Stimulated activated naive CD8-positive, alpha-beta T cell treated with anti-CD3 and anti-CD28 coated beads, Interleukin-15, amount 100 ng/mL, for 72 hours (primary cell): ENCODE measurements at regions not wholly inside any gene's neighbourhood (a gene's known extent, or its start where the extent isn't known, plus 50 kb on each side); places are given as distances from the start of the nearest gene placed in this dataset.

Experiments used
- ATAC-seq: fragments of 150-1000 bp; cut with Tn5 transposase; 2 replicates; pipeline ENCODE4 v1.10.0; 2021; ENCODE audit warnings: mild to moderate bottlenecking, moderate library complexity
- DNase-seq, 2 donors: peaks; one replicate each; pipeline ENCODE4 v3.0.0; 2021 to 2022
- H3K27ac Mint-ChIP-seq, 2 donors: one replicate each; pipeline ENCODE4 v1.8.0; 2022; ENCODE audit warnings: mild to moderate bottlenecking in 2 of 2, mixed read lengths in 2 of 2, moderate library complexity in 2 of 2
- H3K27me3 Mint-ChIP-seq: one replicate; pipeline ENCODE4 v1.8.0; 2022; ENCODE audit warnings: mixed read lengths
- H3K4me1 Mint-ChIP-seq: one replicate; pipeline ENCODE4 v1.8.0; 2022; ENCODE audit warnings: mild to moderate bottlenecking, mixed read lengths
- H3K4me3 Mint-ChIP-seq, 2 donors: one replicate each; pipeline ENCODE4 v1.8.0; 2022; ENCODE audit warnings: mild to moderate bottlenecking in 2 of 2, mixed read lengths in 2 of 2, moderate library complexity in 1 of 2
- H3K9me3 Mint-ChIP-seq, 2 donors: one replicate each; pipeline ENCODE4 v1.8.0; 2022; ENCODE audit warnings: mixed read lengths in 2 of 2

DNA sequence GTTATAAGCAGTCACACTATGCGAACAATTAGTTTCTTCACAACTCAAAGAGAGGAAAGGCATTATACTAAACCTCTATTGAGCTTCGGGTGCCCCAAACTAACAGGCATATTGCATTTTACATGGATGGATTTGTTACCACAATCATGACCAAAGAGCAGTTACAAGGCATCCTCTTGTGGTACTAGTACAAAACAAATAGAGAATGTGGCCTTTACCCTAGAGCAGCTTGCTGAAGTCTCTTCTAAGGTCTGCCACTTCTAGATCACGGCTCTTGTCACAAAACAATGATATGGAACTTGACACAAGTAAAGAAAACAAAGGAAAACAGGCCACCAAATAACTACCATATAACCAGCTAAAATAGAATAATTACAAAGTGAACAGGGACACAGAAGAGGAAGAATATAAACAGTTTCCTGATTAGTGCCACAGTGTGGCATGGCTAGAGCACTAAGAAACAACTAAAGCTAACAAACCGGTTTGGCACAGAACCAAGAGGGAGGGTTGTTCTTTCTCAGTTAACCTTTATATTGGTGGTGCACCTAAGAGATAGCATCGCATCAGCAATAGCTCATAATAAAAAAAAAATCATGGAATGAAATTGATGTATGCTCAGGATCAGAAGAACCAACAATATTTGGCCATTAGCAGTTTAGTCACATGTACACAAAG is 209.7 kb upstream of the ATP2B1 start:
- no peaks in the 10 kb centered on the region for H3K9me3 Mint-ChIP-seq
- no peaks in the 10 kb centered on the region for H3K27me3 Mint-ChIP-seq
- ATAC-seq (no peak), DNase-seq (no peak)
- H3K4me3 Mint-ChIP-seq, result no peak overlapping the region
- H3K4me1 Mint-ChIP-seq, result peaks cover 6% of the 10 kb centered on the region
- H3K27ac Mint-ChIP-seq, result no peak overlapping the region

DNA sequence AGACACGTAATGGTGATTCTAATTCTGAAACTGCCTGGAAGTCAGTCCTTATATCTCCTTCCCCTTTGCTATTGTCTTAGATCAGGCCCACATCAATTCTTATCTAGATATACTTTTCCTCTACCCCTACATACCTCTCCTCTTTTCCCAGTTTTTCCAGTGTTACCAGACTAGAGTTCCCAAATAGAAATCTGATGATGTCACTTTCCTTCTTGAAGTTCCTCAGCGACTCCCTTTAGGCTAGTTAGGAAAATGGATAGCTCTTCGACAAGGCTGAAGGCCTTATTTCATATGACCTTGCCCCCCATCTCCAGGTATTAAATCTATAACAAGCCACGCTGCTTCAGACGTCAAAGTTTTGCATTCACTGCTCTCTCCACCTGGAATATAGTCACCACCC is 201.1 kb upstream of the ATP2B1 start:
- H3K4me1 Mint-ChIP-seq, result no peaks in the 10 kb centered on the region
- H3K27ac Mint-ChIP-seq, result peak overlapping the region in 1 of 2 donors; percentile 0
- no peak for ATAC-seq
- no peaks in the 10 kb centered on the region for H3K27me3 Mint-ChIP-seq
- no peaks in the 10 kb centered on the region for H3K9me3 Mint-ChIP-seq
- no peak overlapping the region for H3K4me3 Mint-ChIP-seq
- no peak for DNase-seq

DNA sequence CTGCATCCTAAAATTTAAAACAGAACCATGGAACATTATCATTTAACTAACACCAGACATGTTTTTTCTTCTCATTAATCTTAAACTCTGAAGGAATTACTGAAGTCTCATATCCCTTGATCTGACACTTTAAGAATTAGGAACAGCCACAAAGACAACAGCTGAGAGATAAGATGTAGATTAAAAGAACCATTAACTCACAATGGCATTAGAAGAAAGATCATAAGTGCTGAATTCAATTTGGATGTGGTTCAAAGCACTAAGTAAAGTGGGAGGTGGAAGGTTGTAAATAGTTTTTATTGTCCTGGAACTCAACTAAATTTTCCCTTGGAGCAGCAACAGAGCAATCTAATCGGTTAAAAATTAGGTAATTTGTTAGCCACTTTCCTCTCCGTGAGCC is 199.0 kb upstream of the ATP2B1 start:
- no peaks in the 10 kb centered on the region for H3K9me3 Mint-ChIP-seq
- DNase-seq (no peak), ATAC-seq (no peak)
- H3K4me3 Mint-ChIP-seq, result no peak overlapping the region
- H3K4me1 Mint-ChIP-seq, result no peaks in the 10 kb centered on the region
- H3K27me3 Mint-ChIP-seq, result no peaks in the 10 kb centered on the region
- H3K27ac Mint-ChIP-seq, result no peak overlapping the region

DNA sequence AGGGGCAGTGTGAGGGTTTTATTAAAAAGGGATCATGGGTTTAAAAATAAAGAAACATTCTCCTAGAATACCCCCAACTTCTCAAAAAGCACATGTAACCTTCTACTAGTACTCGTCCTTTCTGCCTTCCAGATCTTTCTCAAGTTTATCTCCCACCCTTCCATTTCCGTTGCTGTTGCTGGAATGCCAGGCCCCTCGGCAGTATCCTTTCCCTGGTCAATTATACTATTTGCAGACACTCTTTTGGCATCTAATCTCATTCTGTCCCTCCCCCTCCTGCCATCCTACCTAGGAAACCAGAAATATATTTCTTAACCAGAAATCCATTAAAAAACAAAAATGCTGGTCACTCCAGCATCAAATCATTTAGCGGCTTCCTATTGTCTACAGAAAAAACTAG is 198.2 kb upstream of the ATP2B1 start:
- DNase-seq (no peak), ATAC-seq (no peak)
- no peak overlapping the region for H3K4me3 Mint-ChIP-seq
- no peaks in the 10 kb centered on the region for H3K27me3 Mint-ChIP-seq
- H3K4me1 Mint-ChIP-seq, result no peaks in the 10 kb centered on the region
- H3K9me3 Mint-ChIP-seq, result no peaks in the 10 kb centered on the region
- H3K27ac Mint-ChIP-seq, result no peak overlapping the region

DNA sequence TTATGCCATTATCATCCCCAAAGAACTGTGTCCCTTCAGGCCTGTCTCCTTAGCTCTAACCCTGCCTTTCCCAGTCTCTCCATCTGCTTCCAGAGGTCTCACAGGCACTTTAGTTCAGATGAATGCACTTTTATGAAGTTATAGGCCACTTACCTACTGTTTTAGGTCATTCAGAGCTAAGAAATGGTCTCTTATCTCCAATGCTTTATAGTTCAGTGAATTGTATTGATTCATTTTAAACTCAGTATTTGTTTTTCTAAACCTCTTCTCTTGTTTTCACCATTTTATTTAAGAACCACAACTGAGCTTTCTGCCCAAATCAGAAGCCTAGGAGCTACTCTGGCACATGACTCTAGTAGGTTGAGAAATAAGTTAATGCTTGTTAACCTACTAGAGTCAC is 197.5 kb upstream of the ATP2B1 start:
- Mint-ChIP-seq H3K4me1 (no peaks in the 10 kb centered on the region), H3K27me3 (no peaks in the 10 kb centered on the region), H3K9me3 (peaks cover 0 to under 1% of the 10 kb centered on the region in 2 donors), H3K4me3 (no peak overlapping the region), H3K27ac (no peak overlapping the region)
- DNase-seq (no peak), ATAC-seq (no peak)

DNA sequence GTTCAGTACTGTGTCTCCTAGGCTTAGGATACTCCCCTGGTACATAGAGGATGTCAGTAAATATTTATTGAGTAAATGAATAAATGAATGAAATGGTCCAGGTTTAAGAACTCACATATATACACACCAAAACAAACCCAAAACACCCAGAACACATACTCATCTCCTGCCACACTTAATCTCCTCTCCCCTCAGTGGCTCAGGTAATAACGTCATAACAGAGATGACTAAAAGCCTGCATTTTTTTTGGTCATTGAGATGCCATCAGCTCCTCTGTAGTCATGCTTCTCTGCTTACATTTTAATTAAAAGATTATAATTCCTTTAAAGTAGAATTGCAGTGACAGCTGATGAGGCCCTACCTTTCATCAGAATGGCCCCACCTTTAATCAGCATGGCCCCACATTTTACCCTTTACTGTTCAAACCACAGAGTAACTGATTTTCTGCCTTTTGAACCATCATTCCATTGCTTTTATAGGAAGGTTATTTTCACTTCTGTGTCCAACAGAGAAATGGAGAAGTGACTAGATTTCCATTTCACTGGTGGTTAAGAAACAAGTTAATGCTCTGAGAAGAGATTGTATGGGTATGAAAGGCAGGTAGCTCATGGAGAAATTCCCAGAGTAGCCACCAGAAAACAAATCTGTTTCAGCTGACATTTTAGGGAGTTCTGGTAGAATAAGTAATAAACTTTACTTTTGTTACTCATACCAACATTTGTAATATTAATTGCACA is 193.4 kb upstream of the ATP2B1 start:
- H3K27ac Mint-ChIP-seq, result no peak overlapping the region

DNA sequence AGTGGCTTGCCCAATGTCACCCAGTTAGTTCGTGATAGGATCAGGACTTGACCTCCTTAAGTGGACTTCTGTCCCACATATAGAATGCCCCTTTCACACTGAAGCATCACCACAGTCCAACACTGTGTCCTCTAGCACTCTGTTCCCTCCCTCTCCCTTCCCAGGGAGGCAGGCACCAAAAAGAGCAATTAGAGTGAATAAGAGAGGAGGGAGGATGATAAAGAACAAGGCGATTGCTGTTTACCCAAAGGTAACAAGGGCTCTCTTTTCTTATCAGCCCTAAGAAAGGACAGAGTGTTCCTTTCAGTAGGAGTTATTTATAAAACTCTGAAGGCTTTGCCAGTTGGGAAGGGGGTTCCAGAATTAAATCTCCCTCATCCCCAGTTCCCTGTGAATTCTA is 192.7 kb upstream of the ATP2B1 start:
- peaks cover 0 to 7% of the 10 kb centered on the region in 2 donors for H3K9me3 Mint-ChIP-seq
- H3K4me3 Mint-ChIP-seq, result no peak overlapping the region
- H3K27ac Mint-ChIP-seq, result no peak overlapping the region
- H3K27me3 Mint-ChIP-seq, result no peaks in the 10 kb centered on the region
- DNase-seq (no peak), ATAC-seq (no peak)
- no peaks in the 10 kb centered on the region for H3K4me1 Mint-ChIP-seq

More for the DNA sequence above, 193.4 kb upstream of the ATP2B1 start:
- Mint-ChIP-seq H3K4me3 (no peak overlapping the region), H3K27me3 (no peaks in the 10 kb centered on the region), H3K9me3 (peaks cover 0 to 7% of the 10 kb centered on the region in 2 donors), H3K4me1 (no peaks in the 10 kb centered on the region)
- ATAC-seq, result peak; percentile 48
- DNase-seq, result no peak

DNA sequence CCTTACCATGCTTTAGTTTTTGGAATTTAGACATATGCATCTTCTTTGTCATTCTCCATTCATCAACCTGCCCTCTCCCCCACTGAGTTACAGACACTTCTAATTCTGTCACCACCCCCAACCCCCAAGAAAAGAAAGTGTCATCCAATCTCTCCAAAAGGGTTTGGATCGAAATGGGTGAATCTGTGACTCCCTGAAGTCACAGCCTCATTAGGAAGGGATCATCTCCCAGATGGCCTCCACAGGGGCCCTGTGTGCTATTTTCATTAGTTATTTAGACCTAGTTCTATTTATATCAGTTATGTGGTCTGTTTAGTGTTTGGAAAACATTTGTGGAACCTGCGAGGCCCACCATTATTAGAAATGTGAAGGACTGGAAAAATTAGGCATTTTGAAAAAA is 191.0 kb upstream of the ATP2B1 start:
- DNase-seq, result no peak
- peaks cover 0 to 7% of the 10 kb centered on the region in 2 donors for H3K9me3 Mint-ChIP-seq
- H3K27me3 Mint-ChIP-seq, result no peaks in the 10 kb centered on the region
- H3K4me1 Mint-ChIP-seq, result no peaks in the 10 kb centered on the region
- H3K27ac Mint-ChIP-seq, result peak overlapping the region in 1 of 2 donors; percentile 69
- no peak overlapping the region for H3K4me3 Mint-ChIP-seq
- ATAC-seq, result no peak

DNA sequence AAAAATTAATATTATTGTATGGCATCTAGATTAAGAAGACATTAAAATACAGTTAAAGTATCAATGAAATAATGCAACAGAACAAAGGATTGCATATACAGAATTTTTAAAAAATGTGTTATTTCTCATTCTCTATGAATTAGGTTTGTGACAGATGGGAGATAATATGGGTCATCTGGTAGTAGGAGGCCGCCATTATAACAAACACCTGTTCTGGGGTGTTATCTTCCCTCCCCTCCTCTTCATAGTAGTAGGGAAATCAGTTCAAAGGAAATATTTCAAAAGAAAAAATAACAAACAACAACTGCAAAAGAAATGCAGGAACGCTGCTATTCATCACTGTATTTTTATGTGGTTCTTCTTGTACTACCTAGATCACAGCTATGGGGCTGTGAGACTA is 187.0 kb upstream of the ATP2B1 start:
- DNase-seq (no peak), ATAC-seq (no peak)
- H3K4me1 Mint-ChIP-seq, result peaks cover 13% of the 10 kb centered on the region
- H3K4me3 Mint-ChIP-seq, result no peak overlapping the region
- peaks cover under 1 to 5% of the 10 kb centered on the region in 2 donors for H3K9me3 Mint-ChIP-seq
- H3K27me3 Mint-ChIP-seq, result no peaks in the 10 kb centered on the region
- no peak overlapping the region for H3K27ac Mint-ChIP-seq

DNA sequence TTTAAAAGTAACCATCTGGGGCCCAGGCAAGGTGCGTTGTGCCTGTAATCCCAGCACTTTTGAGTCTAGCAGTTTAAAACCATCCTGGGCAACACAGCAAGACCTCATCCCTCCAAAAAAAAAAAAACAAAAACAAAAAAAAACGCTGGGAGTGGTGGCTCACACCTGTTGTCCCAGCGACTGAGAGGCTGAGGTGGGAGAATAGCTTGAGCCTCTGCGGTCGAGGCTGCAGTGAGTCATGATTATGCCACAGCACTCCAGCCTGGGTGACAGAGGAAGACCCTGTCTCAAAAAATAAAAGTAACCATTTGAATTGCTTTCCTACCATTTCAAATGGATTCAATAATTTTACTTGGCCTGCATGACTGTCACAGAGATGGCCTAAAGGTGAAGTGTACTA is 186.5 kb upstream of the ATP2B1 start:
- no peak overlapping the region for H3K4me3 Mint-ChIP-seq
- H3K27me3 Mint-ChIP-seq, result no peaks in the 10 kb centered on the region
- no peak for DNase-seq
- peaks cover 0 to 8% of the 10 kb centered on the region in 2 donors for H3K9me3 Mint-ChIP-seq
- H3K27ac Mint-ChIP-seq, result no peak overlapping the region
- ATAC-seq, result no peak
- H3K4me1 Mint-ChIP-seq, result peaks cover 13% of the 10 kb centered on the region

DNA sequence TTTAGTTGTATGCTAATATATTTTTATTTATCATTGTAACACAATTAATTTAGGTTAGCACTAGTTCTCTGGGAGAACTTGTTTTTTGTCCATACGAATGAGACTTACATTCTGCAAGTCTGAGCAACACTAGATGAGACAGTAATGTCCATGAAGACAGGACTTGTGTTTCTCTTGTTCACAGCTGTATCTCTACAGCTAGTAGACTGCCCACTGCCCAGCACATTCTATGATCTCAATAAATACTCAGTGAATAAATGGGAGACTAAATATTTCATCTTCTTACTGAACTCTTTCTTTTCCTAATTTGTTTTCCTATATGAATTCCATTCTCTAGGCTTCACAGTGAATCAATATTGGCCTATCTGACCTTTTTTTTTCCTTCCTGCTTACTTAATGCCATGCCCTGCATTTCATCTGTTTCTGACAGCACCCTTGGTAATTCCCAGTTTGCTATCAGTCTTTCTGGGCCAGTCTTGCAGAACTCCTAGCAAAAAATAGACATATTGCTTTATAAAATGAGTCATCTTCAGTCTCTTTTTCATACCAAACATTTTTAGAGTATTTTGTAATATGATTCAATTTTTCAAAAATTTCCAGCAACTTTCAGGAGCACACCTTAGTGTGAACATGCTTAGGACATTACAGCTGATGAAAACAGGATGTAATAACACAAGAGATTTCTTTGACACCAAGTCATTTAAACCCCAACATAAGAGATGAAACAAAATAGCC is 185.5 kb upstream of the ATP2B1 start:
- ATAC-seq (no peak), DNase-seq (no peak)
- H3K4me1 Mint-ChIP-seq, result peaks cover 13% of the 10 kb centered on the region
- no peaks in the 10 kb centered on the region for H3K27me3 Mint-ChIP-seq
- peaks cover 0 to 8% of the 10 kb centered on the region in 2 donors for H3K9me3 Mint-ChIP-seq
- peak overlapping the region in 1 of 2 donors; percentile 92 for H3K27ac Mint-ChIP-seq
- no peak overlapping the region for H3K4me3 Mint-ChIP-seq

DNA sequence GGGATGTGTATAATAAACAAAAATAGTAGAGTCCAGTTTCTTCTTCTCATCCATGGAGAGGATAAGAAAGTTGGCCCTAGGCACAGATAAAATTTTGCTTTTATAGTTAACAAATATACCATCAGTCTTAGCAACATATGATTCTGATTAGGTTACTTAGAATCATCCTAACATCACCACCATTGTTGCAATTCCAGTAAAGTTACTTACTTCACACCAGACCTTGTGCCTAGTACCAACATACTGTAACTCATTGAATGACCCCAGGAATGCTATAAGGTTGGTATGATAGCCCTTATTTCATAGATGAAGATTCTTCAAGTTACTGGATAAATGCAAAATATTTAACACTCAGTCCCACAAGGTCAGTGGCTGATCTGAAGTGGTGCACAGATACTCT is 183.8 kb upstream of the ATP2B1 start:
- H3K27ac Mint-ChIP-seq, result no peak overlapping the region
- no peak for ATAC-seq

DNA sequence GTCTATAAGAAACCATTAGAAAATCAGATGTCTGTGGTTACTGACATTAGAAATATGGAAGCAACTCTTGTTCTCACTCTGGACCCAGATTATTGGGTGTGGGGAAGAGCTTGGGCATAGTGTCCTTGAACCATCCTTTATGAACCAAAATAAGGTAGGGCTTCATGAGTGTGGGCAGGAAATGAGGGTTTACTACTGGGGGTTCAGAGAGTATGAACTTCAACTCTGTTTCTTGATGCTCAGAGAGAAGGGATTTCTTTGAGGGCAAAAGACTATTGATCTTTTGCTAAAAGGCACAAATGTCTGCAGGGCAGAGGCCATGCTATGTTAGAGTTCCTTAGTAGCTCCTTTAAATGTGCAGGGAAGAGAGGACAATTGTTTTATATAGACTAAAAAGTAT is 183.3 kb upstream of the ATP2B1 start:
- no peak for DNase-seq
- no peak for ATAC-seq
- Mint-ChIP-seq H3K9me3 (peaks cover 0 to 8% of the 10 kb centered on the region in 2 donors), H3K4me3 (no peak overlapping the region), H3K27ac (no peak overlapping the region), H3K27me3 (no peaks in the 10 kb centered on the region), H3K4me1 (peaks cover 13% of the 10 kb centered on the region)

More for the DNA sequence above, 183.8 kb upstream of the ATP2B1 start:
- no peak for DNase-seq
- Mint-ChIP-seq H3K4me1 (peaks cover 13% of the 10 kb centered on the region), H3K4me3 (no peak overlapping the region), H3K9me3 (peaks cover 0 to 8% of the 10 kb centered on the region in 2 donors), H3K27me3 (no peaks in the 10 kb centered on the region)

DNA sequence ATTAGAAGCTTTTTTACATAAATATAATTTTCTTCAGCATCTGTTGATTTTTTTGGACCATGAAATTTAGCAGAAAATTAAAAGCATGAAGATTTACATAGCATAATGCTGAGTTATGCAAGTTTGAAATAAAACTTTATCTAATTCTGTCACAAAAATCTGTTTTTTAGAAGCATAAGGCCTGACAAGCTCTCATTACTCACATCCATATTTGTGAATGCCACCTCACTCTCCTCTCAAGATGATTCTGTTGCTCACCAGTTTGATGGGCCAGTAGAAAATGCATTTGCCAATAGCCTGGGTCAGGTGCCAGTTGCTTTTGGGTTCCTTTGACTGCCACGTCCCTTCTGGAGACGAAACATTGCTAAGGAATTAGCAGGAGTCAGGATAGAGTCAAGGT is 181.5 kb upstream of the ATP2B1 start:
- DNase-seq (no peak), ATAC-seq (no peak)
- Mint-ChIP-seq H3K4me3 (no peak overlapping the region), H3K27ac (no peak overlapping the region), H3K27me3 (no peaks in the 10 kb centered on the region), H3K4me1 (peaks cover 13% of the 10 kb centered on the region), H3K9me3 (peaks cover 0 to 8% of the 10 kb centered on the region in 2 donors)

DNA sequence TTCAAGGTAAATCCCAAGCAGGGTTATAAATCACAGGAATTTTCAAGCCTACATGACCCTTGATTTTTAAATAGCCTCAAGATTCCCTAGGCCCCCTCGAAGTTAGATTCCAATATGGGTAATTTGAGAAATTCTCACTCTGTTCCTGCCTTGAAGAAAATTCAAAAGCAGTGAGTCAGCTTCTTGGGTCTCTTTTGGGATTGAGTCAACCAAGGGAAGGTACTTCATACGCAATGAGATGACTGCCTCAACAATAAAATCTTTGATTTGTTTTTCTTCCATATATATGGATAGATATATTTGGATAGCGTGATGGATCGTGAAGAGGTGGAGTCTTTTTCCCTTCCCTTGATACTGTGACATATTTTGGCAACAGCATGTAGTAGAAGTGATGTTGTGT is 180.4 kb upstream of the ATP2B1 start:
- no peak overlapping the region for H3K4me3 Mint-ChIP-seq
- H3K27me3 Mint-ChIP-seq, result no peaks in the 10 kb centered on the region
- no peak overlapping the region for H3K27ac Mint-ChIP-seq
- peaks cover 11% of the 10 kb centered on the region for H3K4me1 Mint-ChIP-seq
- H3K9me3 Mint-ChIP-seq, result peaks cover 0 to 8% of the 10 kb centered on the region in 2 donors
- ATAC-seq (no peak), DNase-seq (no peak)

DNA sequence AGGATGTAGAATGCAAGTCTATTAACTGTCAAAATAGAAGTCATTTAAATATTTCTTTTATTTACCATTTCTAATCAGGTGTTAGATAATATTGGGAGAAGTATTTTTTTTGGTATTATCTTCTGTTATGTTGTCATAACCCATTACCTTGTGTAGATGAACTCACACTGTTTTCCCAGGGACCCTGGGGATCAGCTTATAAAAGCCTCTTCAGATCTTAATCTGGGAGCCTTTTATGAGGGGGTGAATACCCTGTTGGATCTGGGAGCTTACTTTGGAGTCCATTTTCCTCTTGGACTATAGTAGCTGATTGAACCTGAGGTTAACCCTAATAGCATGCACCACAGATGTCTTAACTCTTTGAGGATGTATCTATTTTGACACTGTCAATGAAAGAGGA is 176.3 kb upstream of the ATP2B1 start:
- Mint-ChIP-seq H3K4me3 (no peak overlapping the region), H3K27me3 (no peaks in the 10 kb centered on the region), H3K27ac (no peak overlapping the region), H3K4me1 (peaks cover 39% of the 10 kb centered on the region), H3K9me3 (no peaks in the 10 kb centered on the region)
- no peak for ATAC-seq
- DNase-seq, result no peak
